Lower lobe of right lung (tissue), 2 donors: ENCODE measurements at regions not wholly inside any gene's neighbourhood (a gene's known extent, or its start where the extent isn't known, plus 50 kb on each side); places are given as distances from the start of the nearest gene placed in this dataset.
"Not testable (repeated sequence)": the region's sequence is repeated elsewhere in the genome, so short reads cannot be mapped to it uniquely, and the experiment has no call there.

Source experiments
- ATAC-seq, 2 donors: fragments of 200-7000 bp; cut with Tn5 transposase; one replicate each; pipeline ENCODE4 v1.9.1; 2020 to 2022; ENCODE audit warnings: mild to moderate bottlenecking in 2 of 2, moderate library complexity in 2 of 2
- DNase-seq: peaks from one replicate; pipeline ENCODE4 v3.0.0-alpha.2; 2020
- H3K27ac ChIP-seq: fragments of 200-600 bp; one replicate; pipeline ENCODE4 v1.8.0; 2022
- H3K27me3 ChIP-seq: fragments of 200-600 bp; one replicate; pipeline ENCODE4 v1.8.0; 2022; ENCODE audit warnings: low read depth
- H3K36me3 ChIP-seq: fragments of 200-600 bp; one replicate; pipeline ENCODE4 v1.8.0; 2022; ENCODE audit warnings: mild to moderate bottlenecking
- H3K4me1 ChIP-seq: fragments of 200-600 bp; one replicate; pipeline ENCODE4 v1.8.0; 2022
- H3K4me3 ChIP-seq: fragments of 200-600 bp; one replicate; pipeline ENCODE4 v1.8.0; 2022; ENCODE audit warnings: mild to moderate bottlenecking
- H3K9me3 ChIP-seq: fragments of 200-600 bp; one replicate; pipeline ENCODE4 v1.8.0; 2022
- CTCF ChIP-seq: fragments of 200-600 bp; IDR thresholded peaks from one replicate; pipeline ENCODE4 v1.8.0; 2022; ENCODE audit warnings: antibody characterized with exemption, mild to moderate bottlenecking
- intact Hi-C: fragments of 100-400 bp; cut with DNase I; formaldehyde crosslinking; loops from one replicate; pipeline ENCODE4 v1.11.0; 2022
- donor health status: DM: no; HTN: yes; CAD: no; lungs with severe emphysema.

- Histone ChIP-seq H3K36me3 (no peaks in the 10 kb centered on the region), H3K27ac (no peak overlapping the region), H3K4me1 (no peaks in the 10 kb centered on the region), H3K27me3 (no peaks in the 10 kb centered on the region), H3K9me3 (peaks cover 4% of the 10 kb centered on the region), H3K4me3 (no peak overlapping the region)
- DNase-seq, result no peak
- no peak for ATAC-seq
- intact Hi-C loops, result no loop called here
- TF ChIP-seq CTCF, result no peak
Measured at GRCh38 chr3:35141406-35141805, 497.9 kb upstream of the ARPP21 start.

DNA sequence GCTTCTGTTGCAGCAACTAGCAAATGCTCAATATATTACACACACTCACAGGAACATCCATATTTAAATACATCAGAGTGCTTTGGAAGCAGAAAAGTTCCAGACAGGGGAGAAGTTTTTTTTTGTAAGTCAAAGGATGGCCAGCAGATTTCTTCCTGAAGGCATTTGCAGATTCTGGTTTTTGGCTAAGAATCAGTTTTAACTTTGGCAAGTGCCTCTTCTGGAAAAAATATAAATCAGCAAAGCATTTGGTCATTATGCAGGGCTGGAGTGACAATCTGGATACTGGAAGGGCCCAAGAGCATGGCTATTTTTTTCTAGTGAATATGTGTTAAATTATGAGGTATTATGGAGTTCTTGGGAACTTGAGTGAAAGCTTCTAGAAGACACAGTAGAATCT lies 495.3 kb upstream of the ARPP21 start:
- H3K36me3 ChIP-seq, result no peaks in the 10 kb centered on the region
- no peak overlapping the region for H3K4me3 ChIP-seq
- H3K27me3 ChIP-seq, result no peaks in the 10 kb centered on the region
- no peak for DNase-seq
- no peaks in the 10 kb centered on the region for H3K4me1 ChIP-seq
- no peak overlapping the region for H3K27ac ChIP-seq
- no peak for ATAC-seq
- no peak for TF ChIP-seq CTCF
- peaks cover 4% of the 10 kb centered on the region for H3K9me3 ChIP-seq
- intact Hi-C loops, result no loop called here

DNA sequence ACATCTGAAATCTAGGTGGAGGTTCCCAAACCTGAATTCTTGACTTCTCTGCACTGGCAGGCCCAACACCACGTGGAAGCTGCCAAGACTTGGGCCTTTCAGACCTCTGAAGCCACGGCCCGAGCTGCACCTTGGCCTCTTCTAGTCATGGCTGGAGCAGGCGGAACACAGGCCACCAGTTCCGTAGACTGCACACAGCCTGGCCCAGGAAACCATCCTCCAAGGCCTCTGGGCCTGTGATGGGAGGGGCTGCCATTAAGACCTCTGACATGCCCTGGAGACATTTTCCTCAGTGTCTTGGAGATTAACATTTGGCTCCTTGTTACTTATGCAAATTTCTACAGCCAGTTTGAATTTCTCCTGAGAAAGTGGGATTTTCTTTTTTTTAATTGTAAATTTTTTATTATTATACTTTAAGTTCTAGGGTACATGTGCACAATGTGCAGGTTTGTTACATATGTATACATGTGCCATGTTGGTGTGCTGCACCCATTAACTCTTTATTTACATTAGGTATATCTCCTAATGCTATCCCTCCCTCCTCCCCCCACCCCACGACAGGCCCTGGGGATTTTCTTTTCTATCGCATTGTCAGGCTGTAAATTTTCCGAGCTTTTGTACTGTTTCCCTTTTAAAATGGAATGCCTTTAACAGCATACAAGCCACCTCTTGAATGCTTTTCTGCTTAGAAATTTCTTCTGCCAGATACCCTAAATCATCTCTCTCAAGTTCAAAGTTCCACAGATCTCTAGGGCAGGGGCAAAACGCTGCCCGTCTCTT lies 492.9 kb upstream of the ARPP21 start:
- H3K9me3 ChIP-seq, DNase-seq, intact Hi-C loops, H3K27me3 ChIP-seq, H3K36me3 ChIP-seq, H3K4me1 ChIP-seq, ATAC-seq, H3K27ac ChIP-seq, H3K4me3 ChIP-seq: not testable (repeated sequence)

- Histone ChIP-seq H3K27me3 (no peaks in the 10 kb centered on the region), H3K27ac (no peak overlapping the region), H3K4me3 (no peak overlapping the region), H3K36me3 (no peaks in the 10 kb centered on the region), H3K9me3 (peaks cover 10% of the 10 kb centered on the region), H3K4me1 (no peaks in the 10 kb centered on the region)
- DNase-seq, result no peak
- intact Hi-C loops, result no loop called here
- no peak for ATAC-seq
- no peak for TF ChIP-seq CTCF
Measured at GRCh38 chr3:35183927-35184675, 455.2 kb upstream of the ARPP21 start.

- H3K27me3 ChIP-seq, result no peaks in the 10 kb centered on the region
- intact Hi-C loops, result no loop called here
Measured at GRCh38 chr3:35184775-35185174, 454.6 kb upstream of the ARPP21 start.

More at GRCh38 chr3:35184775-35185174, 454.6 kb upstream of the ARPP21 start:
- peaks cover 10% of the 10 kb centered on the region for H3K9me3 ChIP-seq
- no peak for TF ChIP-seq CTCF
- H3K4me3 ChIP-seq, result no peak overlapping the region
- H3K4me1 ChIP-seq, result no peaks in the 10 kb centered on the region
- no peaks in the 10 kb centered on the region for H3K36me3 ChIP-seq
- no peak for DNase-seq
- no peak overlapping the region for H3K27ac ChIP-seq
- ATAC-seq, result no peak
